GM18498 (cell line): ENCODE measurements at regions not wholly inside any gene's neighbourhood (a gene's known extent, or its start where the extent isn't known, plus 50 kb on each side); places are given as distances from the start of the nearest gene placed in this dataset.
"Not testable (repeated sequence)": the region's sequence is repeated elsewhere in the genome, so short reads cannot be mapped to it uniquely, and the experiment has no call there.

ENCODE experiments used
- ATAC-seq: cut with Tn5 transposase; IDR thresholded peaks from one replicate; pipeline ENCODE4 v1.9.1; 2021; ENCODE audit warnings: mild to moderate bottlenecking, moderate library complexity; ENCODE audit not compliant: unreplicated experiment

DNA sequence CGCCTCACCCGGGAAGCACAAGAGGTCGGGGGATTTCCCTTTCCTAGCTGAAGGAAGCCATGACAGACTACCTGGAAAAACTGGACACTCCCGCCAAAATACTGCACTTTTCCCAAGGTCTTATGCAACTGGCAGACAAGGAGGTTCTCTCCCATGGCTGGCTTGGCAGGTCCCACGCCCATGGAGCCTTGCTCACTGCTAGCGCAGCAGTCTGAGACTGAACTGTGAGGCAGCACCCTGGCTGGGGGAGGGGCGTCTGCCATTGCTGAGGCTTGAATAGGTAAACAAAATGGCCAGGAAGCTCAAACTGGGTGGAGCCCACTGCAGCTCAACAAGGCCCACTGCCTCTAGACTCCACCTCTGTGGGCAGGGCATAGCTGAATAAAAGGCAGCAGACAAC, 92.1 kb downstream of the C4BPA start:
- ATAC-seq, result not testable (repeated sequence)

DNA sequence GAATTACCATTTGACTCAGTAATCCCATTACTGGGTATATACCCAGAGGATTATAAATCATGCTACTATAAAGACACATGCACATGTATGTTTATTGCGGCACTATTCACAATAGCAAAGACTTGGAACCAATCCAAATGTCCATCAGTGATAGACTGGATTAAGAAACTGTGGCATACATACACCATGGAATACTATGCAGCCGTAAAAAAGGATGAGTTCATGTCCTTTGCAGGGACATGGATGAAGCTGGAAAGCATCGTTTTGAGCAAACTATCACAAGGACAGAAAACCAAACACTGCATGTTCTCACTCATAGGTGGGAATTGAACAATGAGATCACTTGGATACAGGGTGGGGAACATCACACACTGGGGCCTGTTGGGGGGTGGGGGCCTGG, 97.5 kb downstream of the C4BPA start:
- not testable (repeated sequence) for ATAC-seq

DNA sequence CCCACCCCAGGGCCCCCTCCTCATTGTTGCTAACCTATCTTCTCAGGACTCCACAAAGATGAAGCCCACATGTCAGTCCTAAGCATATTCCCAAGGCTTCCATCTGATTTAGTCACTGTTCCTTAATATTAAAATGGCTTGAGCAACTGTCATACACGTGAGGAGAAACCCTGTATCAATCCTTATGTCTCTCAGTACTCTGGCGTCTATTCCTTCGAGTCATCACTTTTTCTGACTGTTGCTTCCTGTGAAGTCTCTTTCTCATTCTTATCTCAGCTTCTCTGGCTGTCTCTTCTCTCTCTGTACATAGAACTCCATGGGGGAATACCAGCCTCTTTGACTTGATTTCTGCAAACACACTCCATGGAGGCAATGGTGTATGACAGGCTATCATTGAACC, 98.4 kb downstream of the C4BPA start:
- ATAC-seq, result no peak

DNA sequence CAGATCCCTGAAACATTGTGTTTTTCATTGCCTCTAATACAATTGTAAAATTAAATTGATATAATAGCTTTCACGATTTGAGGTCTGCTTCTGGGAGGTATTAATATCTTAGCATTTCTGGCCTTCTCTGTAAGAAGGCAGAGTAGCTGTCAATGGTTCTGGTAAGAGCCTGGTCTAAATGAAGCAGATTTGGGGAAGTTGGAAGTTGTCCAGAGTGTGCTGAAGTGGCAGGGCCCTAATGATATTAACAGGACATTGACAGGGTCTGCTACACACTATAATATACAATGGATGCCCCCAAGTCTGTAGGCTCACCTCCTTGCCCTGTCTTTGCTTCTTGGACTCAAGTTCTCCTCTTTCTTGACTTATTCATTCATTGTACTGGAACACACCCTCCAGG, 99.5 kb downstream of the C4BPA start:
- no peak for ATAC-seq

DNA sequence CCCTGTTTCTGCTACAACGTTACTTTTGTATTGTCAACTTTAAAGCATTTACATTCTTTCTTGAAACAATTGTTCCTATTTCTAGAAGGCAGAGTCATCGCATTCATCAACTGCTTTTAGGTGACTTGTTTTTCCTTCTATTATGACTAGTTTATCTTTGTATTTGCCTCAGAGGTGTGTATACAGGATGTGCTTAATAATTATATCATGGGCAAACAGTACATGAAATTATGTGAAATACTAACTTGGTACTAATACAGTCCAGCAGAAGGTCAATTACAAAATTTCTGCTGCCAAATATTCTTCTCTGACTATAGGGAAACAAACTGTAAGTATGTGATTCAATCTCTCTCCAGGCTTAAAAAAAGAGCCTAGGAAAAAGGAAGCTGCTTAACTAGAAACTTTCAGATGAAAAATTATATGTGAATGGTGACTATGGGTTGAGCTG, 101.6 kb downstream of the C4BPA start:
- no peak for ATAC-seq

DNA sequence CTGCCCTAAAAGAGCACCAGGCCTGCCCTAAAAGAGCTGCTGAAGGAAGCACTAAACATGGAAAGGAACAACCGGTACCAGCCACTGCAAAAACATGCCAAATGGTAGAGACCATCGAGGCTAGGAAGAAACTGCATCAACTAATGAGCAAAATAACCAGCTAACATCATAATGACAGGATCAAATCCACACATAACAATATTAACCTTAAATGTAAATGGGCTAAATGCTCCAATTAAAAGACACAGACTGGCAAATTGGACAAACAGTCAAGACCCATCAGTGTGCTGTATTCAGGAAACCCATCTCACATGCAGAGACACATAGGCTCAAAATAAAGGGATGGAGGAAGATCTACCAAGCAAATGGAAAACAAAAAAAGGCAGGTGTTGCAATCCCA, 104.7 kb downstream of the C4BPA start:
- not testable (repeated sequence) for ATAC-seq

DNA sequence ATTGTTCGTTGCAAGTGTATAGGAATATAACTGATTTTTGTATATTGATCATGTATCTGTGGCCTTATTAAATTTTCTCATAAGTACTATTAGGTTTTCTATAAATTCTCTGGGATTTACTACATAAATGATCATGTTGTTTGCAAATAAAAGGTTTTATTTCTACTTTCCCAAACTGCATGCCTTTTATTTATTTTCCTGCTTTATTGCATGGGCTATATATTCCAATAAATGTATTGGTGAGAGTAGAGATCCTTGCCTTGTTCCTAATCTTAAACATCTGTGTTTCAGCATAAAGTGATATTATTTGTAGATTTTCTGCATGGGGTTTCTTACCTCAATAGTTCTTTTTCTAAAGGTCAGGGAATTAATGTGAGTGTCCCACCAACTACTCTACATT, 107.0 kb upstream of the CD55 start:
- no peak for ATAC-seq

DNA sequence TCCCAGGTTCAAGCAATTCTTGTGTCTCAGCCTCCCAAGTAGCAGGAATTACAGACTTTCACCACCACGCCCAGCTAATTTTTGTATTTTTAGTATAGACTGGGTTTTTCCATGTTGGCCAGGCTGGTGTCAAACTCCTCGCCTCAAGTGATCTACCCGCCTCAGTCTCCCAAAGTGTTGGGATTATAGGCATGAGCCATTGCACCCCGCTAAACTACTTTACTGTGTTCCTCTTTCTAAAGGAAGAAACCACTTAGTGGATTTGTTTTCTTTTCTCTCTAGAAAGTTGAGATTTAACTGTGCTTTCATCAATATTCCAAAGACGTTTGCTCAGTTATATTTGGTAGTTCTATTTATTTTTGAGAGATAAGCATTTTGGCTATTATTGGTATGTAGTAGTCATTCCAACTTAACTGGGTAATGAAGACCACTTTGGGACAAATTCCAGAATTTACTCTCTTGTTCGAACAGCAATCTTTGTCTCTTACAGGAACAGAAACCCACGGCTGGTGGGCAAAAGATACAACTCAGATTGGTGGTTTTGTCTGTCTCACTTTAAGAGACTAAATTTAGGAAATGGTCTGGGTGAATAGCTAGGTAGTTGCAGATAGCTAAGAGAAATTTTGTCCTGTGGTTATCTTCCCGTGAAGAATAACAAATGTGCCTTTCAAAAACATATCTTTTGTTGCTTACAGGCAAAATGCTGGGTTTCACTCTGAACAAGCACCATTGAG, 103.5 kb upstream of the CD55 start:
- peak; percentile 50 for ATAC-seq

DNA sequence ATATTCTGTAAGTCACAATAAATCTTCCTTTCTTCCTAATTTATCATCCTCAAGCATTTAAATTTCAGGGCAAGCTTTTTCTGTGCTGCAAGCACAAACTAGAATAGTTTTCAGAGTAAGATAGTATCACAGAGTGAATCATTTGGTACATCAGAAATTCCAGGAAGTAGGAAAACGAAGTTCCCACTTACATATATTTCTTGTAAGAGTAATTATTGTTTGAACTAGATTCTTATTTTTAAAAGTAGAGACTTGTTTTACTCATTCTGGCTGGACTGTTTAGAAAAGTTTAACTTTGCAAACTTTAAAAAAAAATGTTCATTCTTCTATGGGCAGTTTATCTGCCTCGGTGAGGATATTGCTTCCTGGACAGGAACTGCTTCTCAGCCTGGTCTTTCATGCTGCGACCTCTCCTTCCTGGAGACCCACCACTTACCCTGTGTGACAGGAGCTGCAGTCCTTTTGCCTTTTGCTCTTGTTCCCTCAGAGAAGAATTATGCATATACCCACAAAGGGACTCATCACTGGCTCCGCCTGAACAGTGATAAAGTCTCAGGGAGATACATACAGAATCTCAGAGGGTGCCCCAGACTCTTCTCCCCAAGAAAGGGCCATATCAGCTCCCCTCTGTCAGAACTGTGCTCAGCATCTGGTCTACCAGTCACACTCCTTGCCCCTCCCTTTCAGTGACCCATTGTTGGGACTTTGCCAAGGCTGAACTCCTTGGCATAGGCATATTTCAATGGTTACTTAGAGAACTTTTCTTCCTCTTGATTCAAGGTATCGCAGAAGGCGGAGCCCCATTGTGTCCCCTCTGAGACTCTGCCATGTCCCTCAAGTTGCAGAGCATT, 102.7 kb upstream of the CD55 start:
- ATAC-seq, result no peak

DNA sequence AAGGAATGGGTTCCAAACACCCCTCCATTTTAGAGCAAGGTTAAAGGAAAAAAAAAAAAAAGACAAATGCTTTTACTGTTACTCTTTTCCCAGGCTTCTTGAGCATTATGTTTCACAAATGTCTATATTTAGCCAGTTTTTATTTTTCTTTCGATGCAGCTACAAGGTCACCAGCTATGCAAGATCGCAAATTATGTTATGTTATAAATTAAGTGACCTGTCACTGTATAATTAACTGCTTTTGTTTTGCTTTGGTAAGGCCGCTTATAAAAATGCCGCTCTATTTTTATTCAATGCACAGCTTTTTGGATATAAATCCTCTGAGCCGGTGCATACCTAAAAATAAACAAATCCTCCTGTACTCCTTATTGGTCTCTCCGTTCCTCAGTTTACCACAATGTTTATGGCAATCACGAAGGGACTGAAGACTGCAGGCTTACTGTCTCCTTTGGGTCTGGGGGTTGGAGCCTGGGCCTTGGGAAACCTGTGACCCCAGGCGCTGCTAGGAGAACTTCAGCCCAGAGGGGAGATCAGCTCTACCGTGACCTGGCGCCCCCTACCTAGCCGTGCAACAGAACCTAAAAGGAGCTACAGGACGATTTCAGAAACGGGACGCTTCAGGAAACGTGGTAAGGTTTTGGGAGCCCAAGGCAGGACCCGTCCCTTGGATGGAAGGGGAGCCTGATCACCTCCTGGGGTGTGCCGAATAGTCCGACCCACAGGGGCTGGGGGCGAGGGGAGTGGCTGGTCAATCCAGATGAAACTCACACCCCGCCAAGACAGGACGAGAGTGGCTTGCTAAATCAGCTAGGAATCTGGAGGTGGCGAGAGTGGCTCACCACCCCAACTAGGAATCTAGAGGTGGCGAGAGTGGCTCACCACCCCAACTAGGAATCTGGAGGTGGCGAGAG, 101.2 kb upstream of the CD55 start:
- ATAC-seq, result no peak

DNA sequence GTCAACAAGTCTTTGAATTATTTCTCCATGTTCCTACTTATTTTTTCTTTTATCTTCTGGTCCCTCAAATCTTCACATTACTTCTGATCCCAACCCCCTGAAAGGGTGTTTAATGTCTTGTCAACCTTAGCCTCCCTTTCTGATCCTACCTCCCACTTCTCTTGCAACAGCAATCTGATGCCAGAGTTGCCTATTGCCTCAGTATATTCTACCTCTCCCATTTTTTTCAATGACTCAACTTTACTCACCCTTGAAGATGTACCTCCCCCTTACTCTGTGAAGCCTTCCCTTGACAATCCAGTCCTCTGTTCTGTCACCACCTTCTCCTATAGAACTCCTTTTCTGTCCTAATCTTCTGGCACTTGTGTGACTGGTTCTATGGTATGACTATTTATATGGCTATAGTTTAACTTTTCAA, 99.5 kb upstream of the CD55 start:
- no peak for ATAC-seq

DNA sequence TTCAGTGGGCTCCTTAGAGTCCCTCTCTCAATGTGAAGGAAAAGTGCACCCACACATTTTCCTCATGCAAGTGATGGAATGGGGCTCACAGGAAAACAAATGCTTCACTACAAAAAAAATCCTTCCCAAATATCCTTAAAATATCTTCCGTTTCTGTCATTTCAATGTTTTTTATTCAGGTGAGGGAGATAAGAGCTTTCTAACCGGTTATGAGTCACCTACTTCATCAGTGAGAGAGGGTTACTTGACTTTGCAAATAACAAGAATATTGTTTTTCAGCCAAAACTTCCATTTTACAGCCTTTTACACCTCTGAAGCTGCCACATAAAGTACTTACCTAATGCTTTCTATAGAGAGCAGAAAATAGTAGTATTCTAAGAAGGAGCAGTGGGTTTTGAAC, 98.3 kb upstream of the CD55 start:
- ATAC-seq, result no peak

DNA sequence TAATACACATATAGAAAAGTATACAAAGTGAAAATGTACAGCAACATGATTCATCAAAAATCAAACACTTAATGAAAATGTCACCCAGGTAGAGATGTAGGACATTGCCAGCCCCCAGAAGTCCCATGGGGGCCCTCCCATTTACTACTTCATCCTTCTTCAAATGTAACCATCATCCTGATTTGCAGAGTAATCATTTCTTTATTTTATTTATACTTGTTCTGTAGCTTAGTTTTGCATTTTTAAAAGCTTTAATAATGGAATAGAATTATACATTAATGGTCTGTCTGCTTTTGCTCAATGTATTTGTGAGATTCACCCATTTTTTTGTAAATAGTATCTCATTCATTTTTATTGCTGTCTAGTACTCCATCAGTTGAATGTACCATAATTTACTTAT, 96.8 kb upstream of the CD55 start:
- no peak for ATAC-seq

DNA sequence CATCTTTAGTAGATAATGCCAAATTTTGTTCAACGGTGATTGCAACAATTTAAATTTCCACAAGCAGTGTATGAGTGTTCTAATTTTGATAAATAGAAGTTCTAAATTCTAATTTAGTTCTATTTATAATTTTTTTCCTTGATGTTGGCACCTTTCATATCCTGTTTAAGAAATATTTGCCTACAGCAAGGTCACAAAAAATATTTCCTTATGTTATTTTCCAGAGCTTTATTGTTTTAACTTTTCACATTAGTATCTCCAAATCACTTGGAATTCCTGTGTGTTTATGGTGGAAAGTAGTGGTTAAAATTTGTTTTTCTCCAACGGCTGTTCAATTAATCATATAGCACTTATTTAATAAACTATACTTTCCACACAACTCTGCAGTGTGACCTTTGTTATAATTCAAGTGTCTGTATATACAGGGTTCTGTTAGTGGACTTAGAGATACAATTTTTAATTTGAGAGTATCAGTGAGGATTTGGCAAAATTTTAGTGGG, 94.3 kb upstream of the CD55 start:
- no peak for ATAC-seq

DNA sequence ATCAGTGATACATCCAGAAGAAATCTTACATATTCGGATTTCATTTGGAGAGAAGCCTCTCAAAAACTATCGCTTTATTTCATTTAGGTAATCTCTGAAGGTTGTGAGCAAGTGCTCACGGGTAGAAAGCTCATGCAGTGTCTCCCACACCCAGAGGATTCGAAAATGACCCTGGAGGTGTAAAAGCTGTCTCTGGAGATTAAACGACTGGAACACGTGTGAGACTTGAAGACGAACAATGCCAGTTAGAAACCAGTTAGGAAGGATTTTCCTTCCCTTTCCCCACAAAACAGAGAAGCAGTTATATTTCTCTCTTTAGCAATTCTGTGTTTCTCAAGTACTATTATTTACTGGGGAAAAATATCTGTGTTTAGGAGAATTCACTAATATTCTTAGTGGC, 92.5 kb upstream of the CD55 start:
- ATAC-seq, result no peak

DNA sequence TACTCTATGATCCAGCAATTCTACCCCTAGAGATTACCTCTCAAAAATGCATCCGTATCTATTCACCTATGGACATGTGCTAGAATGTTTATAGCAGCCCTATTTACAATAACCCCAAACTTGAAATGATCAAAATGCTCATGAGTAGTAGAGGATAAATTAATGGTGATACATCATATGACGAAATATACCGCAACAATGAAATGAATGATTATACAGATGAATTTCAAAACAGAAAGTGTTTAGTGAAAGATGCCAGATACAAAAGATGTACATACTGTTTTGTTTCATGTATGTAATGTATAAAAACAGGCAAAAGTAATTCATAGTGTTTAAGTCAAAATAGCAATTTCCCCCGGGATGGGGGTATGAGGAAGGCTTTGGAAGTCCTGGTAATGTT, 91.0 kb upstream of the CD55 start:
- no peak for ATAC-seq

DNA sequence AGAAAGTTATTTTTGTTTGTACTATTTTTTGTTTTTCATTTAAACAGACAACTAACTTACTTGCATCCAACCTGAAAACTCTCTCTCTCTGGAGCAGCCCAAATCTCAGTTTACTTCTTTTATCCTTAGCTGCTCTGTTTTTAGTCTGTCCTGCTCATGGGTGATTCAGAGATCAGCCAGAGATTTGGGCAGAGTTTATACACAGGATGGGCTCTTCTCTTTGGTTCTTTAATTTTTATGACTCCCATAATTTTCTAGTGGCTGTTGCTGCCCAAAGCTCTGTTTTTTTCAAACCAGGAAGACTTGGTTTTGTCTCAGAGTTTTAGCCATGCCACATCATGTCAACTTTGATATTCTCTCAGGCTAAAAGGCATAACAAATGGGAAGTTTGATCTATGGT, 86.8 kb upstream of the CD55 start:
- no peak for ATAC-seq

DNA sequence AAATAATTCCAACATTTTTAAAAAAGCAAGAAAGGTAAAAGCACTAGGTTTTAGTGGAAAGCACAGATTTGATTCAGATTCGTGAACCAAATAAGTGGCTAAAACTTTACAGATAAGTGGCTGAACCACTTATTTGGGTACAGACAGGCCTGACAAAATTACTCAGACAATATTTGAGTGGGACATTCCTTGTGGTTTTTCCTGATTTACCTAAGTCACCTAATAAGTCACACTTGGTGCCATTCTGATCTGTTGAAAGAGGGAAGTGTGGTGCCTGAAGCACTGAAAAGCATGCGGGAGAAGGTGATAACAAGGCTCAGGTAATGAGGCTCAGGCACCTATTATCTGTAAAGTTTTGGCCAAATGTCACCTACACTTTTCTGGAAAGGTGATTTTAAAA, 81.6 kb upstream of the CD55 start:
- ATAC-seq, result no peak

DNA sequence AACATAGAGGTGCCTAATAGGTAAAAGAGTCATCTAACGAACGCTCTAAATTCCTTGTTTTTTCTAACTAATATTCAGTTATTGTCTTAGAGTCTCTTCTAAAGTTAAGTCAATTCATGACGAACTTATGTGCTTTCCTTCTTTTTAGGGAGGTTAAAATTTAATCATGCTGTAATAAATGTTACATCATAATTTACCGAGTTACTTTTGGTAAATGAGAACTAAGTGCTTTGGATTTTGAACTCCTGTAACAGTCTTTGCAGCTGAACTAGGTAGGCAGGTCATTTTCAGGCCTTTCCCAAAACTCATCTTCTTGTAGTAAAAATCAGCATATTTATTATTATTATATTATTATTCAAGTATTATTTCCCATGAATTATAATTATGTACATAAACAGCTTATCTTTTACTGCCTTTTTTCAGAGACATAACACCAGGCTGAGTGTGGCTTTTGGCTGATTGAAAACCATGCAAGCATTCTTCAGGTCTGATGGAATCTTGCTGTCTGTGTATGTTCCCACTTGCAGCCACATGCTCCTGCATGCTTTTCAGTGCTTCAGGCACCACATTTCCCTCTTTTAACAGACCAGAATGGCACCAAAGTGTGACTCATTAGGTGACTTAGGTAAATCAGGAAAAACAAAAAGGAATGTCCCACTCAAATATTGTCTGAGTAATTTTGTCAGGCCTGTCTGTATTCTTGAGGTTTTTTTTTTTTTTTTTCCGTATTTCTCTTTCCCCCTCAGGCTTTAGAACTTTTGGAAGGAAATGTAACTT, 81.0 kb upstream of the CD55 start:
- ATAC-seq, result no peak

DNA sequence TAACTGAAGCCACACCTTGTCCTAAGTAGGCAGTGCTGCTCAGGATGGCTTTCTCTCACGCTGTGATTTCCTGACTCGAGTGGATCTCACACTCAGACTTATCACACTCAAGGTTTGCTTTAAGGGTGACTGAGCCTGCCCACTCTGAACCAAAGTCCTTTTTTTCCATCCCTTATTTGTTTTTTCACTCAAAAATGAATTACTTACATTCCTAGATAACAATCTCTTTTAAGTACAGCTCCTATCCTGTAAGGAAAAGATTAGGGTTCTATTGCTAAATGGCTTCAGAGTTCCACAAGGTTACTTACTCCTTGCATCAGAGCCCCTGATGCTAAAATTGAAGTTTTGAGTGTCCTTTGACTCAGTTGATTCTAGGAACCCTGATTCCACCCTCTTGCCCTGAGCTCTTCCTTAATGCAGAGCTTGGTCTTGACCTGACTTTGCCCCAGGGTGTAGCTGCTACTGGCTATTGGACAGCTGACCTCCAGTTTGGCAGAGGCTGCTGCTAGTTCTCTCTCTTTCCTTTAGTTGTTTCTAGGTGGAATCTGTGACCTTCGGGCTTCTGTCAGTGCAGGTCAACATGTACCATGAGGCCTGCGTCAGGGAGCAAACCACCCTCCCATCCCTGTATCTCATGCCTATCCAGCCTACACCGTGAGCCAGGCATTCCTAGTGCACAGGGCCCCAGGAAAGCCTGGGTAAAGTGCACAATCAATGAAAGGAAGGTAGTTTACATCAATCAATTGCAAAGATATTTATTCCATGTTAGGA, 80.1 kb upstream of the CD55 start:
- no peak for ATAC-seq
